H9 (cell line): ENCODE measurements at regions not wholly inside any gene's neighbourhood (a gene's known extent, or its start where the extent isn't known, plus 50 kb on each side); places are given as distances from the start of the nearest gene placed in this dataset.

ENCODE experiments used
- DNase-seq: peaks from one replicate; pipeline ENCODE4 v3.0.0-alpha.2; 2017
- H2AFZ ChIP-seq: one replicate; pipeline ENCODE4 v1.6.1; 2013; ENCODE audit warnings: mild to moderate bottlenecking, low read length, control low read depth, moderate library complexity
- H2AK5ac ChIP-seq: 2 replicates; pipeline ENCODE4 v1.6.1; 2013; ENCODE audit warnings: low read length, control low read depth, mixed read lengths; ENCODE audit not compliant: insufficient read length
- H2BK120ac ChIP-seq: one replicate; pipeline ENCODE4 v1.6.1; 2013; ENCODE audit warnings: low read depth, mild to moderate bottlenecking, low read length, control low read depth, inconsistent platforms; ENCODE audit not compliant: poor library complexity, severe bottlenecking
- H2BK12ac ChIP-seq: 2 replicates; pipeline ENCODE4 v1.6.1; 2013; ENCODE audit warnings: low read length, control low read depth, mixed read lengths, low read depth; ENCODE audit not compliant: insufficient read length
- H2BK15ac ChIP-seq: 2 replicates; pipeline ENCODE4 v1.6.1; 2013; ENCODE audit warnings: low read depth, low read length, control low read depth
- H2BK20ac ChIP-seq: one replicate; pipeline ENCODE4 v1.6.1; 2013; ENCODE audit warnings: low read depth, mild to moderate bottlenecking, low read length, control low read depth, inconsistent platforms; ENCODE audit not compliant: poor library complexity, severe bottlenecking
- H2BK5ac ChIP-seq: 2 replicates; pipeline ENCODE4 v1.6.1; 2013; ENCODE audit warnings: low read length, control low read depth, mixed read lengths; ENCODE audit not compliant: insufficient read length
- H3K14ac ChIP-seq: 2 replicates; pipeline ENCODE4 v1.6.1; 2013; ENCODE audit warnings: low read length, control low read depth; ENCODE audit not compliant: insufficient read depth
- H3K18ac ChIP-seq: 2 replicates; pipeline ENCODE4 v1.6.1; 2013; ENCODE audit warnings: low read depth, mild to moderate bottlenecking, mixed read lengths, low read length, control low read depth; ENCODE audit not compliant: insufficient read length
- H3K23ac ChIP-seq: 2 replicates; pipeline ENCODE4 v1.6.1; 2013; ENCODE audit warnings: low read length, control low read depth, mixed read lengths, low read depth; ENCODE audit not compliant: insufficient read length
- H3K23me2 ChIP-seq: 2 replicates; pipeline ENCODE4 v1.6.1; 2013; ENCODE audit warnings: low read depth, mild to moderate bottlenecking, mixed read lengths, low read length, control low read depth; ENCODE audit not compliant: insufficient read length, poor library complexity, severe bottlenecking
- H3K27ac ChIP-seq: 2 replicates; pipeline ENCODE4 v1.5.1; 2013; ENCODE audit warnings: low read length, control low read depth, mixed read lengths, low read depth; ENCODE audit not compliant: insufficient read length
- H3K27me3 ChIP-seq: 2 replicates; pipeline ENCODE4 v1.6.1; 2013; ENCODE audit warnings: low read length, control low read depth, inconsistent platforms; ENCODE audit not compliant: insufficient read depth
- H3K4ac ChIP-seq: 2 replicates; pipeline ENCODE4 v1.6.1; 2013; ENCODE audit warnings: low read depth, mild to moderate bottlenecking, control low read depth, inconsistent platforms, low read length, moderate library complexity
- H3K4me1 ChIP-seq: 2 replicates; pipeline ENCODE4 v1.6.1; 2013; ENCODE audit warnings: low read length, control low read depth, inconsistent platforms; ENCODE audit not compliant: insufficient read depth
- H3K4me2 ChIP-seq: 2 replicates; pipeline ENCODE4 v1.6.1; 2013; ENCODE audit warnings: low read length, control low read depth, mixed read lengths; ENCODE audit not compliant: insufficient read length, insufficient read depth
- H3K56ac ChIP-seq: 2 replicates; pipeline ENCODE4 v1.6.1; 2013; ENCODE audit warnings: low read depth, mild to moderate bottlenecking, mixed read lengths, low read length, control low read depth; ENCODE audit not compliant: insufficient read length
- H3K79me1 ChIP-seq: 2 replicates; pipeline ENCODE4 v1.6.1; 2013; ENCODE audit warnings: low read depth, mild to moderate bottlenecking, moderate library complexity, low read length, control low read depth, inconsistent platforms; ENCODE audit not compliant: insufficient read depth, poor library complexity, severe bottlenecking
- H3K79me2 ChIP-seq: 2 replicates; pipeline ENCODE4 v1.6.1; 2013; ENCODE audit warnings: low read length, control low read depth, inconsistent platforms; ENCODE audit not compliant: insufficient read depth
- H3K9ac ChIP-seq: 2 replicates; pipeline ENCODE4 v1.6.1; 2013; ENCODE audit warnings: low read length, control low read depth, mixed read lengths; ENCODE audit not compliant: insufficient read length; ENCODE audit errors: extremely low read depth
- H3K9me3 ChIP-seq: one replicate; pipeline ENCODE4 v1.6.1; 2013; ENCODE audit warnings: low read depth, low read length, inconsistent platforms; ENCODE audit not compliant: control insufficient read depth
- H3T11ph ChIP-seq: one replicate; pipeline ENCODE4 v1.6.1; 2013; ENCODE audit warnings: mild to moderate bottlenecking, low read length, control low read depth, inconsistent platforms
- H4K20me1 ChIP-seq: one replicate; pipeline ENCODE4 v1.6.1; 2013; ENCODE audit not compliant: control insufficient read depth, insufficient read length, insufficient read depth
- H4K5ac ChIP-seq: 2 replicates; pipeline ENCODE4 v1.6.1; 2013; ENCODE audit warnings: low read depth, mild to moderate bottlenecking, mixed read lengths, low read length, control low read depth; ENCODE audit not compliant: insufficient read length
- H4K8ac ChIP-seq: replicated peaks from 2 replicates; pipeline ENCODE4 v1.6.1; 2013; ENCODE audit warnings: low read length, control low read depth, mixed read lengths, low read depth; ENCODE audit not compliant: insufficient read length
- H4K91ac ChIP-seq: 2 replicates; pipeline ENCODE4 v1.6.1; 2013; ENCODE audit warnings: low read depth, mild to moderate bottlenecking, moderate library complexity, mixed read lengths, low read length, control low read depth; ENCODE audit not compliant: insufficient read length
- H3K27ac Mint-ChIP-seq, 3 experiments: 2 replicates in 2 of 3; 3 replicates in 1 of 3; pipeline ENCODE4 v1.8.0; 2020 to 2021; ENCODE audit warnings: mixed read lengths in 3 of 3, mild to moderate bottlenecking in 1 of 3, moderate library complexity in 1 of 3
- H3K27me3 Mint-ChIP-seq: 2 replicates; pipeline ENCODE4 v1.8.0; 2021; ENCODE audit warnings: low read depth, mild to moderate bottlenecking, moderate library complexity, mixed read lengths
- H3K36me3 Mint-ChIP-seq, 3 experiments: 2 replicates in 2 of 3; 3 replicates in 1 of 3; pipeline ENCODE4 v1.8.0; 2020 to 2021; ENCODE audit warnings: low read depth in 3 of 3, mixed read lengths in 3 of 3; ENCODE audit not compliant: insufficient read depth in 1 of 3
- H3K4me1 Mint-ChIP-seq, 2 experiments: 2 replicates each; pipeline ENCODE4 v1.8.0; 2020; ENCODE audit warnings: mixed read lengths in 2 of 2
- H3K4me3 Mint-ChIP-seq, 2 experiments: 2 replicates in 1 of 2; 3 replicates in 1 of 2; pipeline ENCODE4 v1.8.0; 2020 to 2021; ENCODE audit warnings: mild to moderate bottlenecking in 2 of 2, mixed read lengths in 2 of 2, moderate library complexity in 1 of 2
- H3K9me3 Mint-ChIP-seq, 2 experiments: 2 replicates in 1 of 2; 3 replicates in 1 of 2; pipeline ENCODE4 v1.8.0; 2020; ENCODE audit warnings: mild to moderate bottlenecking in 2 of 2, mixed read lengths in 2 of 2, moderate library complexity in 1 of 2
- CTCF ChIP-seq: fragments of 200-600 bp; sonication (generic); conservative IDR thresholded peaks from 3 replicates; pipeline ENCODE4 v1.8.0; 2021; ENCODE audit warnings: antibody characterized with exemption, mild to moderate bottlenecking
- WGBS: extraction: QIAGEN DNeasy Blood & Tissue Kit; methylation state at CpG from one replicate; pipeline ENCODE4 v1.1.7; 2013; ENCODE audit warnings: missing lambda C conversion rate, low lambda C conversion rate, mixed read lengths; ENCODE audit not compliant: insufficient read length; ENCODE audit errors: extremely low coverage; 5-methylcytosine and 5-hydroxymethylcytosine counted together

- Histone ChIP-seq H2BK15ac (no peak within 1 kb of the TSS), H4K20me1 (no peaks in the 10 kb centered on the region), H2BK12ac (no peak within 1 kb of the TSS), H4K5ac (peak within 1 kb of the TSS; percentile 25), H3K79me1 (no peaks in the 10 kb centered on the region), H3K4me2 (peak within 1 kb of the TSS; percentile 57), H3K27me3 (no peaks in the 10 kb centered on the region), H3T11ph (no peak within 1 kb of the TSS), H3K4ac (no peak within 1 kb of the TSS; the same call in 1 of the 2 replicates), H3K4me1 (no peaks in the 10 kb centered on the region), H4K8ac (no peak within 1 kb of the TSS), H4K91ac (no peak within 1 kb of the TSS), H3K27ac (peak within 1 kb of the TSS; percentile 11), H3K56ac (no peak within 1 kb of the TSS), H3K14ac (peak within 1 kb of the TSS; percentile 98), H2BK5ac (no peak within 1 kb of the TSS), H2AK5ac (no peak within 1 kb of the TSS), H3K9ac (peak within 1 kb of the TSS; percentile 75), H2AFZ (peak within 1 kb of the TSS; percentile 26), H3K23ac (no peak within 1 kb of the TSS), H2BK20ac (no peak within 1 kb of the TSS), H3K18ac (peak within 1 kb of the TSS; percentile 97), H3K79me2 (no peaks in the 10 kb centered on the region; the same call in 1 of the 2 replicates), H3K23me2 (peaks cover 5% of the 10 kb centered on the region), H2BK120ac (no peak within 1 kb of the TSS), H3K9me3 (no peaks in the 10 kb centered on the region)
- Mint-ChIP-seq H3K4me3 (peak within 1 kb of the TSS; percentile 71 to 84), H3K36me3 (peaks cover 0 to 3% (median 0%) of the 10 kb centered on the region in 3 experiments; a peak in 2 of 7 replicates), H3K4me1 (peaks cover 20 to 32% of the 10 kb centered on the region in 2 experiments), H3K27me3 (no peaks in the 10 kb centered on the region), H3K27ac (peak within 1 kb of the TSS; percentile 97 to 98 (median 98)), H3K9me3 (no peaks in the 10 kb centered on the region; a peak in 1 of 5 replicates)
- no peak for TF ChIP-seq CTCF
- DNase-seq: peak; percentile 85
- WGBS: no CpG with 5 or more reads among the region's 30 CpGs
Measured at GRCh38 chr3:159839561-159840379, 148.9 kb upstream of the IL12A start, which contains the start of gene SCHIP1. Gene SCHIP1 (plus strand): TSS chr3:159839861.
